Renal cortical epithelial cell (primary cell): ENCODE measurements at regions not wholly inside any gene's neighbourhood (a gene's known extent, or its start where the extent isn't known, plus 50 kb on each side); places are given as distances from the start of the nearest gene placed in this dataset.
A peak's percentile ranks its signal among the peaks of the same experiment; 100 is the strongest.

Experiments used
- DNase-seq: peaks from one replicate; pipeline ENCODE4 v3.0.0-alpha.2; 2011; ENCODE audit warnings: low read depth

DNA sequence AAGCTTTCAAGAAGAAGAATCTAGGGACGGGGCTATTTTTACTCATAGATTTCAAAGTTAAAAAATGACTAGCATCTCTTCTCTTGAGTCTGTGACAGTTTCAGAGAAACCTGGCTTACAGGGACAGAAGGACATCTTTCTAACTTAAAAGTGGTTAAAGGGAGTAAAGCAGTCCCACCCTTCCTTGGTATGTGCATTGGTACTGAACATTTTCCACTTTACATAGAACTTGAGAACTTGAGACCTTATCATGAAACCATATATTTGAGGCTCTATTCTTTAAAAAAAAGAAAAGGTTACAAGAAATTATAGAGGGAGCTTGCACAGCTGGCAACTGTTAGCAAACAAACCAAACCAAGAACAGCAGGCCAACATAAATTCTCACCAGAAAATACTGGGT is 73.4 kb upstream of the GAREM1 start:
- DNase-seq: no peak

DNA sequence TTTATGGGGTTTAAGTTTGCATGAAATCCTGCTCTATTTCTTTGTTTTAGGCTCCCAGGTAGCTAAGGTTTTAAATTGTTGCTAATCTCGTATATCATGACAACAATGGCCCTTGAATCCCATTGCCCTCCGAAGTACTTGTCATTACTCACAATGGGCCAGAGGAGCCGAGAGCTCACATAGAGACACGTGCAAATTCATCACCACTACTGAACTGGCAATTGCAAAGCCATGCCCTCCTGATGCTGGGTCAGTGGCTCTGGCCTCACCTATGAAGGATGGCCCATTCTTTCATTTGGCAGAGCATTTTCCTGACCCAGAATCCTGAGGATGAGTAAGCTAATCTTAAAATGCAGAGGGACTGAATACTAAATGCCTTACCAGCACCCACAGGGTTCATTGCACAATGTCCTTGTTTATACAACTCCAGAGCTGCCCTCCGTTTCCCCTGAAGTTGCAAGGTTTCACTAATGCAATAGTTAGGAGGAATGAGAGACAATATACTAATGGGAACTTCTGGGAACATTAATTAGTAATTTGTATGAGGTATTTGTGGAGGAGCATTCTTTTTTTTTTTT is 71.6 kb upstream of the GAREM1 start:
- peak; percentile 99 for DNase-seq

DNA sequence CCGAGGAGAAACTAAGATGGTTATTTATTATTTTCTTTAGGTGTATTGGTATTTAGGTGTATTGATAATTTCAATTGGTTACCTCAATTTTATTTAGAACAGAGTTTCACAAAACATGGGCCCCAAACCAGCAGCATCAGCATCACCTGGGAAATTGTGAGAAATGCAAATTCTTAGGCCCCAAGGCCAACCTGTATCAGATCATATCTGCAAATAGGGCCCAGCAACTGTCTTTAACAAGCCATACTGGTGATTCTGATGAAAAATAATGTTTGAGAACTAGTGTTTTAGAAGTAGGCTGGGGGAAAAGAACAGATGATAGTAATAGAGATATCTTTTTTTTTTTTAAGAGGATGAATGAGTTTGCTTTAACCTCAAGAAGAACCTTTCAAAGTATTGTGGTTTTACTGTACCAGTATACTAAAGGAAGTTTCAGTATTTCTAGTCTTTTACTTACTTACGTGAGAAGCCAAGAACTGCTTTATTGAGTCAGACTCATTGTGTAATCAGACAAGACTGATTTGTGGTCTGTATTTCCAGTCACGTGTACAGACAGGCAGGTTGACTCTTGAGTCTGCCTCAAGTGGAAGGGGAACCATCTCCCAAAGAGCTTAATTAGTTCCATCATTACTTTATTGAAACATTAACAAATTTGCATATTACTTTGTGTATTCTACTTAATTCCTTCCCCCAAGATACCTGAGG is 60.4 kb upstream of the GAREM1 start:
- DNase-seq: peak; percentile 96

DNA sequence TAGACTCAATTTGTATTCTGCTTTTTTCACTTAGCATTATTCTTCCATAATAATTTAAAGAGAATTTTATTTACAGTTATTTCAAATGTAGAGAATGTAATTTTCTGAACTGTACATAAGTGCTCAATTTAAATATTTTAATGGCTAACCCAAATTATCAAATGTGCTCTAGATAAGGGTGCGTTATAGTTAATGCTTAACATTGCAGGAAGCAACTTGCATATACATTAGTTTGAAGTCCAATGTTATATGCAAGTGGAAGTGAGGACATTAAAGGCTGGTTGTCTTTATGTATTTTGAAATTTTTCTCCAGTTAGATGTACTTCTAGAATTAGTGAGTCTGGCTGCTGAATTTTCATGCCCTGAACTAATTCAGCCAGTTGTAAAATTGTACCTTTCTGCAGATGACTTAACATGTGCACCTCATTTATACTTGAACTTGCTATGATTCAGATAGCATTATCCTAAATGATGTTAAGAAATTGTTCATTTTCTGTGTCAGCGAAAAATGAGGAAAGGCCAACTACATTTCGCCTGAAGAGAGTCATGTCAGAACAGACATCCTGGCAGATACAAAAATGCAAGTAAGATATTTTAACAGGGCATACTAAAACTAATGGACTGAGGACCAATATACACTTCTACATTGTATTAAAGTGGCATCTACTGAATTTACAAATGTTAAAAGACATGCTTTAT is 59.2 kb upstream of the GAREM1 start:
- no peak for DNase-seq

DNA sequence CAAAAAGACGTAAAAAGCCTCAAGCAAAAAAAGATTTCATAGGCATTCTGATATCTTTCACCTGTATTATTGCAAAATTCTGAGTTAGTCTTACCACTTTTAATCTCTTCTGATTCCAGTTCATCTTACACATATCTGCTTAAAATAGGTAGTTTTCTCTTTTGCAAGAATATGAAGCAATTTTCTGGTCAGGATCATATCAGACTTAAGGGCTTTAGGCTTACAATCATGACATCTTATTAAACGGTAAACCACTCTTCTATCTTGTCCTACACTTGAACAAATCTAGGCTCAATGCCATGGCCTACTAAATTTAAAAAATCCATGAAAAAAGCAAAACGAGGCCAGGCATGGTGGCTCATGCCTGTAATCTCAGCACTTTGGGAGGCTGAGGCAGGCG is 50.1 kb upstream of the GAREM1 start:
- DNase-seq: no peak
